Mucosa of descending colon (tissue), 3 donors: ENCODE measurements at regions not wholly inside any gene's neighbourhood (a gene's known extent, or its start where the extent isn't known, plus 50 kb on each side); places are given as distances from the start of the nearest gene placed in this dataset.

Experiments
- ATAC-seq: fragments of 200-7000 bp; cut with Tn5 transposase; one replicate; pipeline ENCODE4 v1.9.1; 2020; ENCODE audit warnings: mild to moderate bottlenecking, moderate library complexity
- DNase-seq, 3 donors: peaks; one replicate each; pipeline ENCODE4 v3.0.0-alpha.2; 2020
- H3K36me3 ChIP-seq: fragments of 200-600 bp; one replicate; pipeline ENCODE4 v1.8.0; 2021; ENCODE audit warnings: low read depth, mild to moderate bottlenecking
- H3K4me1 ChIP-seq: fragments of 200-600 bp; one replicate; pipeline ENCODE4 v1.8.0; 2021; ENCODE audit warnings: low read depth, mild to moderate bottlenecking
- H3K4me3 ChIP-seq: fragments of 200-600 bp; one replicate; pipeline ENCODE4 v1.8.0; 2021; ENCODE audit warnings: mild to moderate bottlenecking
- H3K9me3 ChIP-seq: fragments of 200-600 bp; one replicate; pipeline ENCODE4 v1.8.0; 2021; ENCODE audit warnings: mild to moderate bottlenecking
- CTCF ChIP-seq: fragments of 200-600 bp; IDR thresholded peaks from one replicate; pipeline ENCODE4 v1.8.0; 2022; ENCODE audit warnings: antibody characterized with exemption, mild to moderate bottlenecking
- intact Hi-C, 2 donors: fragments of 100-400 bp; cut with DNase I in 1 of 2; cut with micrococcal nuclease in 1 of 2; formaldehyde crosslinking; loops; one replicate each; pipeline versions ENCODE4 v1.11.0 to v1.11.1; 2022; cut with DNase I, micrococcal nuclease
- donor health status: DM: no; HTN: no; CAD: no; lungs with moderate emphysema.
- donor health status: DM: no; HTN: no; CAD: no.
- donor health status: DM: no; HTN: yes; CAD: no.

- Histone ChIP-seq H3K36me3 (no peaks in the 10 kb centered on the region), H3K4me3 (no peak overlapping the region), H3K9me3 (no peaks in the 10 kb centered on the region), H3K4me1 (no peaks in the 10 kb centered on the region)
- ATAC-seq: no peak
- intact Hi-C loops: no loop called here
- no peak for DNase-seq
- no peak for TF ChIP-seq CTCF
Observed at GRCh38 chr13:44170731-44171130, 202.9 kb upstream of the SERP2 start.

DNA sequence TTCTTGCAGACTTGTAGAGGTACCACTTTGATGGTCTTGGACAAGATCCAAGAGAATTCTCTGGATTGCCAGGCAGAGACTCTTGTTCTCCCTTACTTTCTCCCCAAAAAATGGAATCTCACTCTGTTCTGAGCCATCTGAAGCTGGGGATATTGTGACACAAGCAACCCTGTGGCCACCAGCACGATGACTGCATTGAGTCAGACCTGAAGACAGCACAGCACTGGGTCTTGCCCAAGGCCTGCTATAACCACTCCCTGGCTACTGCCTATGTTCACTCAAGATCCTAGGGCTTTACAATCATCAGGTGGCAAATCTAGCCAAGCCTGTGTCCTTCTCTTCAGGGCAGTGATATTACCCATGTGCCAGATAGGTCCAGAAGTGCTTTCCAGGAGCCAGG, 202.5 kb upstream of the SERP2 start:
- DNase-seq: no peak
- Histone ChIP-seq H3K4me1 (no peaks in the 10 kb centered on the region), H3K9me3 (no peaks in the 10 kb centered on the region), H3K36me3 (no peaks in the 10 kb centered on the region), H3K4me3 (no peak overlapping the region)
- intact Hi-C loops: no loop called here
- no peak for ATAC-seq
- TF ChIP-seq CTCF: no peak

DNA sequence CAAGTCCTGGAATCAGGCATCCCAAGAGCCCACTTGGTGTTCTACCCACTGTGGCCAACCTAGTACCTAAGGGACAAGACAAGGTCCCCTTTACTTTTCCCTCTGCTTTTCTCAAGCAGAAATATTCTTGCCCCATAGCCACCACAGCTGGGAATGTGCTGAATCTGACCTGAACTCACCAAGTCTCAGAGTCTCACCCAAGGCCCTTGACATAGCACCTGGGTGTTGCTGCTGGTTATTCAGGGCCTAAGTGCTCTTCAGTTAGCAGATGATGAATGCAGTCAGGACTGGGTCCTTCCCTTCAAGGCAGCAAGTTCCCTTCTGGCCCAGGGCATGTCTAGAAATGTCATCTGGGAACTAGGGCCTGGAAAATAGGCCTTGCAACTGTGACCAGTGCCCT, 201.8 kb upstream of the SERP2 start:
- ATAC-seq: no peak
- intact Hi-C loops: no loop called here
- no peaks in the 10 kb centered on the region for H3K36me3 ChIP-seq
- DNase-seq: no peak
- H3K4me3 ChIP-seq: no peak overlapping the region
- H3K9me3 ChIP-seq: no peaks in the 10 kb centered on the region
- no peaks in the 10 kb centered on the region for H3K4me1 ChIP-seq
- TF ChIP-seq CTCF: no peak

DNA sequence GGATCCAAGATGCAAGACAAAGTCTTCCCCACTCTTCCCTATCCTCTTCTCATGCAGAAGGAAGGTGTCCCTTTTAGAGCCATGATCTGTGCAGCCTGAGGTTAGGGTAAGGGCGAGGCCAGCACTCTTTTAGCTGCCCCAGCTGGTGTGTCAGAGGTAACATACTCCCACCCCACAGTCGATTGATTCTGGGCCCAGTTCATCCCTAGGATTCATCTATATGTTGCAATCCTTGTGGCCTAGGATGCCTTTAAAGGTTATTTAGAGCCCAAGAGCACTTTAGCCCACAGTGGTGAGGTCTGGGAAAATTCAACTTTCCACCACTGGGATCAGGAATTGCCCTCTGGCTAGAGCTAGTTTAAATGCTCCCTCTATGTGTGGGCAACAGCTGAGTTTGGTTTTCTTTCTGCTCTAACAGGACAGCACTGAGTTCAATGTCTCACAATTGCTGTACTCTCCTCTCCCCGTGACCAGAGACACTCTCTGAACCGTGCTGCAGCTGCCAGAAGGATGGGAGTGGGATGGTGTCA, 201.3 kb upstream of the SERP2 start:
- H3K9me3 ChIP-seq: no peaks in the 10 kb centered on the region
- no peaks in the 10 kb centered on the region for H3K4me1 ChIP-seq
- intact Hi-C loops: no loop called here
- no peak overlapping the region for H3K4me3 ChIP-seq
- TF ChIP-seq CTCF: no peak
- ATAC-seq (no peak), DNase-seq (no peak)
- H3K36me3 ChIP-seq: no peaks in the 10 kb centered on the region

- intact Hi-C loops: no loop called here
- ATAC-seq (peak; percentile 30), DNase-seq (no peak)
- no peaks in the 10 kb centered on the region for H3K36me3 ChIP-seq
- no peak overlapping the region for H3K4me3 ChIP-seq
- no peaks in the 10 kb centered on the region for H3K9me3 ChIP-seq
- no peaks in the 10 kb centered on the region for H3K4me1 ChIP-seq
- TF ChIP-seq CTCF: no peak
Observed at GRCh38 chr13:44174769-44175425, 198.7 kb upstream of the SERP2 start.

- H3K4me3 ChIP-seq: no peak overlapping the region
- no peak for DNase-seq
- H3K4me1 ChIP-seq: no peaks in the 10 kb centered on the region
- no peaks in the 10 kb centered on the region for H3K9me3 ChIP-seq
- no peak for ATAC-seq
- no peak for TF ChIP-seq CTCF
- H3K36me3 ChIP-seq: no peaks in the 10 kb centered on the region
- intact Hi-C loops: no loop called here
Observed at GRCh38 chr13:44176173-44176572, 197.5 kb upstream of the SERP2 start.
